ENCODE measurements at regions not wholly inside any gene's neighbourhood (a gene's known extent, or its start where the extent isn't known, plus 50 kb on each side); places are given as distances from the start of the nearest gene placed in this dataset.

DNA sequence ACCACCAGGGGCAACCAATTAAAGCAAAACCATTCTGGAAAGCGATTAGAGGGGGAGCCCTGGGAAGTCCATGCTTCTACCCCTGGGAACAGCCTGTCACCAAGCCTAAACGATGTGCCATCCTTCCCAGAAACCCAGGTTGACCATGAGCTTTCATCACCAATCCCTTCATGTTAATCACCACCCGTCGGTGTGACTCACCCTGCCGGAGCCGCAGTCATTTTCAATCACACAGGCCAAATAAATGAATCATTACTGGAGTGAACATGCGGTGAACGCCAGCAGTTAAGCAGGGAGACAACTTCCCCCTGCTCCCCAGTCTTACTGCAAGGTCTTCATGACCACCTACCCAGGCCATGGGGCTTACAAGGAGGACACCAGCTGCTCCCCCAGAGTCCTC, 308.8 kb downstream of the AJAP1 start:
- TF ChIP-seq, protein P1, sequence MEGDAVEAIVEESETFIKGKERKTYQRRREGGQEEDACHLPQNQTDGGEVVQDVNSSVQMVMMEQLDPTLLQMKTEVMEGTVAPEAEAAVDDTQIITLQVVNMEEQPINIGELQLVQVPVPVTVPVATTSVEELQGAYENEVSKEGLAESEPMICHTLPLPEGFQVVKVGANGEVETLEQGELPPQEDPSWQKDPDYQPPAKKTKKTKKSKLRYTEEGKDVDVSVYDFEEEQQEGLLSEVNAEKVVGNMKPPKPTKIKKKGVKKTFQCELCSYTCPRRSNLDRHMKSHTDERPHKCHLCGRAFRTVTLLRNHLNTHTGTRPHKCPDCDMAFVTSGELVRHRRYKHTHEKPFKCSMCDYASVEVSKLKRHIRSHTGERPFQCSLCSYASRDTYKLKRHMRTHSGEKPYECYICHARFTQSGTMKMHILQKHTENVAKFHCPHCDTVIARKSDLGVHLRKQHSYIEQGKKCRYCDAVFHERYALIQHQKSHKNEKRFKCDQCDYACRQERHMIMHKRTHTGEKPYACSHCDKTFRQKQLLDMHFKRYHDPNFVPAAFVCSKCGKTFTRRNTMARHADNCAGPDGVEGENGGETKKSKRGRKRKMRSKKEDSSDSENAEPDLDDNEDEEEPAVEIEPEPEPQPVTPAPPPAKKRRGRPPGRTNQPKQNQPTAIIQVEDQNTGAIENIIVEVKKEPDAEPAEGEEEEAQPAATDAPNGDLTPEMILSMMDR (IDR thresholded peaks at IDR 0.05; ENCODE audit: insufficient read depth, low read depth, low read length, missing control alignments): no peak
- DNase-seq (ENCODE audit: low read depth): no peak
- H3K4me3 ChIP-seq (ENCODE audit: low read depth, low read length): no peak overlapping the region

DNA sequence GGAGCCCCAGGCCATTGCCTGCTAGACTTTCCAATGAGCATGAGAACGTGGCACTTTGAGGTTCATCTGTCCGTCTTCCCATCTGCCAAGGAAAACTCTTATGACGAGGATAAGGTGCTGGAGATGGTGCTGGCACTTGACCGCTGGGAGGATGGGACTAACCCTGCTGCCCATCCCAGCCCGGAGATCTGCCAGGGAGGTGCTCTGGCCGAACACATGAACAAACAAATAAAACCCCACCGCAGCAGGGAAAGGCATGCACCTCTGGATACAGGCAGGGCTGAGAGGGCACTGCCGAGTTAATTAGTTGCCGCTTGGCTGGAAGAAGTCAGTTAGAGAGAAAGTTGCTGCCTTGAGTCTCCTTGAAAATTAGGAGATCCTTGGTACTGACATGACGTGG, 308.4 kb downstream of the AJAP1 start:
- DNase-seq (ENCODE audit: low read depth): no peak
- H3K4me3 ChIP-seq (ENCODE audit: low read depth, low read length): no peak overlapping the region
- TF ChIP-seq, protein P1 (IDR thresholded peaks at IDR 0.05; ENCODE audit: insufficient read depth, low read depth, low read length, missing control alignments): no peak

DNA sequence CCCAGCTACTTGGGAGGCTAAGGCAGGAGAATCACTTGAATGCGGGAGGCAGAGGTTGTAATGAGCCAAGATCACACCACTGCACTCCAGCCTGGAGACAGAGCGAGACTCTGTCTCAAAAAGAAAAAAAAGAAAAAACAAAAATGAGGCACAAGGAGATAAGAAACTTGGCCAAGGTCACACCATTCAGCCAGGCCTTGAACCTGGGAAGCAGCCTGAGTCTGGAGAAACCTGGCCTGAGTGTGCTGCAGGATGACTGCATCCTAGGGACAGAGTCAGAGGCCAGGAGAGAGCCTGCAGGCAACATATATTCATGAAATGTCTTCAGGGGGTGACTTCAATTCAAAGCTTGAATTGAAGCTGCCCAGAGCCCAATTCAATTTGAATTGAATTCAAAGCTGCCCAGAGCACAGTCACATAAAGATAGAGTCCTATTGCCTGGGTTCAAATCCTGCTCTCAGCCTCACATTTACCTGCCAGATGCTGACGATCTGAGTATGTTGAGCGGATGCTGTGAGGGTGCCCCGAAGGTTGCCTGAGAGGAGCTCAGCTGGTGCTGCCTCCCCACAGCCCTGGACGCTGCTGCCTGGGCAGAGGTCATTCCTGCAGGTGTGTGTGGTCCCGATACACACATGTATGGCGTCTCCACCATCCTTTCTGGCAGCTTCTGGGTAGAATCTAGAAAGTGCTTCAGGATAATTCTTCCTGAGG, 307.7 kb downstream of the AJAP1 start:
- TF ChIP-seq, protein P1 (IDR thresholded peaks at IDR 0.05; ENCODE audit: insufficient read depth, low read depth, low read length, missing control alignments): no peak
- no peak overlapping the region for H3K4me3 ChIP-seq (ENCODE audit: low read depth, low read length)
- no peak for DNase-seq (ENCODE audit: low read depth)

DNA sequence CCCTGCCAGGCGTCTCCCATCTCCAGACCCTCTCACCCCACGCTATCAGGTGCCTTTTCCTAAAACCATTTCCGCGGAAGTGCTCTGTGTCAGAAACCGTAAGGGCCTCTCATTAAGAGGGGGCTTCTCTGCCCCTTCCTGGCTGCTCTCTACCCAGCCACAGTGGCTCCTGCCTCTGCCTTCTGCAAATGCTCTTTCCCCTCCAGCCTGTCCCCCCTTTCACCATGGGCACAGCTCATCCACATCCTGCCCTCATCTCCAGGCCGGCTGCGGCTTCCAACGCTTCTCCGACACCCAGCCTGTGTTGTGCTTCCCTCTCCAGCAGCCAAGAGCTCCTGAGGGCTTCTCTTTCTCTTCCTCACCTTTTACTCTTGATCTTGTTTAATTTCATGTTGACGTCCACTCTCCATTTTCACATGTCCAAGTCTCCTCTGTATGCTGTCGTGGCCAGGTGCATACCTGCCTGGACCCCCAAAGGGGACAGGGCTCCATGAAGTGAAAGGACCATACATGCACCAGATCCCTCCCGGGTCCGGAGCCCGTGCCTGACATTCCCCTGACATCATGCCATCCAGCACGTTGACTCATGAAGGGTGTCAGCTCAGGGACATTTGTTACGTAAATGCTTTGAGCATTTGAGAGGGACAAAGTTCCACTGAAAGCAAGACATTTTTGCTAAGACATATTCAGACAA, 306.5 kb downstream of the AJAP1 start:
- DNase-seq (ENCODE audit: low read depth): no peak
- TF ChIP-seq, protein P1 (IDR thresholded peaks at IDR 0.05; ENCODE audit: insufficient read depth, low read depth, low read length, missing control alignments): no peak
- no peak overlapping the region for H3K4me3 ChIP-seq (ENCODE audit: low read depth, low read length)

DNA sequence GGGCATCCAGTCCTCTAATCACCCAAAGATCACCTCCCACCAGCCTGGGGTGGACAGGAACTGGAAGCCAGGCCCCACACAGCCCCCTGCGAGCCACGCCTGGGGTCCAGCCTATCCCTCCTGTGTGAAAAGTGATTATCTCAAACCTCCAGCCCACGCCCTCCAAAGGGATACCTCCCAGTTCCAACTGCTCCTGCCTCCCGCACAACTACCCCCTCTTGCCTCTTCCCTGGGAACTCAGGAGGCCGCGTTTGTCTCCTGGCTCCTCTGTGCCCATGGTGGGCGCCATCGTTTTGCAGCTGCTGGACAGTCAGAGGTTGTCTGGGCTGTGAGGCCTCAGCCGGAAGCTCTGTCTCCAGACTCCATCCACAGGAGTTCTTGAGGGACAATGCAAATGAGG, 305.9 kb downstream of the AJAP1 start:
- no peak for DNase-seq (ENCODE audit: low read depth)
- H3K4me3 ChIP-seq (ENCODE audit: low read depth, low read length): no peak overlapping the region
- TF ChIP-seq, protein P1 (IDR thresholded peaks at IDR 0.05; ENCODE audit: insufficient read depth, low read depth, low read length, missing control alignments): no peak

DNA sequence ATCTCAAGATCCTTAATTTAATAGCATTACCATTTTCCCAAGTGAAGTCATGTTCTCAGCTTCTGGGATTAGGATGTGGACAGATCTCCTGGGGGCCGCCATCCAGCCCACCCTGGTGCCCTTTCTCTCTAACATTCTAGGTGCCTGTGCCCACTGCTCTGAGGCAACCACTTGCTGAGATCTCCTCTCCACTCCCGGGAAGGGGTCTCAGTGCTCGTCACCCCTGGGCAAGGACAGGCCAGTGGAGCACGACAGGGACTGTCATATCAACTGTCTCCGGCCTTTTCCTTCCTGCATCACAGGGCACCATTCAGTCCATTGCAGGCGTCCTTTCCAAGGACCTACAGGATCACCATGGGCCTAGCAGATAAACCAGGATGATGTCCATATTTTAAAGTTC, 304.8 kb downstream of the AJAP1 start:
- no peak for DNase-seq (ENCODE audit: low read depth)
- H3K4me3 ChIP-seq (ENCODE audit: low read depth, low read length): no peak overlapping the region
- TF ChIP-seq, protein P1 (IDR thresholded peaks at IDR 0.05; ENCODE audit: insufficient read depth, low read depth, low read length, missing control alignments): no peak

All from GM12865 (cell line).